WTC11 (cell line): ENCODE measurements at regions not wholly inside any gene's neighbourhood (a gene's known extent, or its start where the extent isn't known, plus 50 kb on each side); places are given as distances from the start of the nearest gene placed in this dataset.

Source experiments
- ATAC-seq: fragments of 200-7000 bp; cut with Tn5 transposase; 2 replicates; pipeline ENCODE4 v1.10.0; 2021; ENCODE audit warnings: mild to moderate bottlenecking, moderate library complexity
- CTCF ChIA-PET: fragments of 300-600 bp; sonication (Branson Sonifier 250); formaldehyde crosslinking; loops from one replicate; lab custom pipeline; 2021; ENCODE audit warnings: antibody characterized with exemption; lab: Charles Lee
- POLR2A ChIA-PET: fragments of 350-600 bp; sonication (Branson Sonifier 250); formaldehyde crosslinking; loops from one replicate; lab custom pipeline; 2021; ENCODE audit warnings: antibody characterized with exemption; lab: Charles Lee
- DNase-seq: peaks from one replicate; pipeline ENCODE4 v3.0.0; 2021; ENCODE audit warnings: low spot score
- H3K27ac Mint-ChIP-seq: 2 replicates; pipeline ENCODE4 v1.8.0; 2021; ENCODE audit warnings: mixed read lengths
- H3K27me3 Mint-ChIP-seq: 2 replicates; pipeline ENCODE4 v1.8.0; 2021; ENCODE audit warnings: low read depth, mild to moderate bottlenecking, moderate library complexity, mixed read lengths
- H3K36me3 Mint-ChIP-seq: 2 replicates; pipeline ENCODE4 v1.8.0; 2021; ENCODE audit warnings: mixed read lengths
- H3K4me1 Mint-ChIP-seq: 2 replicates; pipeline ENCODE4 v1.8.0; 2022; ENCODE audit warnings: mixed read lengths
- H3K4me3 Mint-ChIP-seq: 2 replicates; pipeline ENCODE4 v1.8.0; 2021; ENCODE audit warnings: mild to moderate bottlenecking, moderate library complexity, mixed read lengths
- H3K9me3 Mint-ChIP-seq: 2 replicates; pipeline ENCODE4 v1.8.0; 2021; ENCODE audit warnings: mixed read lengths
- AR ChIP-seq: fragments of 250-450 bp; sonication (Bioruptor Pico); IDR thresholded peaks from 2 replicates; pipeline ENCODE4 v1.9.0; 2021; ENCODE audit warnings: mild to moderate bottlenecking
- CBFB ChIP-seq: sonication (generic); formaldehyde crosslinking; IDR thresholded peaks from 2 replicates; pipeline ENCODE4 v1.8.1; 2022; ENCODE audit warnings: mild to moderate bottlenecking, low read depth, missing genetic modification reagents
- CTCF ChIP-seq: fragments of 200-600 bp; IDR thresholded peaks from 2 replicates; pipeline ENCODE4 v1.8.0; 2022; ENCODE audit warnings: antibody characterized with exemption
- E2F4 ChIP-seq: sonication (generic); formaldehyde crosslinking; IDR thresholded peaks from 2 replicates; pipeline ENCODE4 v1.8.1; 2022; ENCODE audit warnings: low read depth, mild to moderate bottlenecking, moderate library complexity, missing genetic modification reagents, borderline replicate concordance
- FOXP1 ChIP-seq: sonication (generic); formaldehyde crosslinking; IDR thresholded peaks from 2 replicates; pipeline ENCODE4 v1.8.0; 2022; ENCODE audit warnings: missing genetic modification reagents, mild to moderate bottlenecking, moderate library complexity, borderline replicate concordance
- GTF2I ChIP-seq: fragments of 250-450 bp; sonication (Bioruptor Pico); conservative IDR thresholded peaks from 2 replicates; pipeline ENCODE4 v1.4.0; 2021; ENCODE audit warnings: mild to moderate bottlenecking
- MXD4 ChIP-seq: fragments of 250-450 bp; sonication (Bioruptor Pico); IDR thresholded peaks from 2 replicates; pipeline ENCODE4 v1.8.0; 2021; ENCODE audit warnings: mild to moderate bottlenecking, moderate library complexity, borderline replicate concordance
- NFE2L1 ChIP-seq: sonication (generic); formaldehyde crosslinking; IDR thresholded peaks from 2 replicates; pipeline ENCODE4 v1.8.1; 2023; ENCODE audit warnings: missing genetic modification reagents
- NFYB ChIP-seq: sonication (generic); formaldehyde crosslinking; conservative IDR thresholded peaks from 2 replicates; pipeline ENCODE4 v1.8.0; 2022; ENCODE audit warnings: low read depth, missing genetic modification reagents
- NR2C2 ChIP-seq: sonication (generic); formaldehyde crosslinking; IDR thresholded peaks from 2 replicates; pipeline ENCODE4 v1.8.0; 2022; ENCODE audit warnings: mild to moderate bottlenecking, missing genetic modification reagents
- PREB ChIP-seq: sonication (generic); formaldehyde crosslinking; IDR thresholded peaks from 2 replicates; pipeline ENCODE4 v1.8.1; 2022; ENCODE audit warnings: mild to moderate bottlenecking, missing genetic modification reagents, moderate library complexity, borderline replicate concordance
- PRRX2 ChIP-seq: fragments of 250-450 bp; sonication (Bioruptor Pico); IDR thresholded peaks from 2 replicates; pipeline ENCODE4 v1.8.0; 2021; ENCODE audit warnings: mild to moderate bottlenecking
- SMAD4 ChIP-seq: sonication (generic); formaldehyde crosslinking; IDR thresholded peaks from 2 replicates; pipeline ENCODE4 v1.8.0; 2022; ENCODE audit warnings: mild to moderate bottlenecking, missing genetic modification reagents
- SOX15 ChIP-seq: fragments of 250-450 bp; sonication (Bioruptor Pico); IDR thresholded peaks from 2 replicates; pipeline ENCODE4 v1.9.0; 2021; ENCODE audit warnings: mild to moderate bottlenecking
- TCF7 ChIP-seq: sonication (generic); formaldehyde crosslinking; IDR thresholded peaks from 2 replicates; pipeline ENCODE4 v1.8.0; 2022; ENCODE audit warnings: mild to moderate bottlenecking, low read depth, missing genetic modification reagents, moderate library complexity
- TEAD4 ChIP-seq: sonication (generic); formaldehyde crosslinking; IDR thresholded peaks from 2 replicates; pipeline ENCODE4 v1.8.0; 2022; ENCODE audit warnings: mild to moderate bottlenecking, missing genetic modification reagents
- ZNF423 ChIP-seq: fragments of 250-450 bp; sonication (Bioruptor Pico); IDR thresholded peaks from 2 replicates; pipeline ENCODE4 v2.1.2; 2022; ENCODE audit warnings: mild to moderate bottlenecking, moderate library complexity
- ZNF671 ChIP-seq: fragments of 250-450 bp; sonication (Bioruptor Pico); IDR thresholded peaks from 2 replicates; pipeline ENCODE4 v1.8.0; 2021; ENCODE audit warnings: mild to moderate bottlenecking
- TF ChIP-seq, protein P1 (sequence below): fragments of 250-450 bp; sonication (Bioruptor Pico); IDR thresholded peaks from 2 replicates; pipeline ENCODE4 v1.9.0; 2021; ENCODE audit warnings: moderate library complexity, mild to moderate bottlenecking, inconsistent platforms, borderline replicate concordance
- TF ChIP-seq, protein P2 (sequence below): sonication (generic); formaldehyde crosslinking; IDR thresholded peaks from 2 replicates; pipeline ENCODE4 v1.8.1; 2022; ENCODE audit warnings: mild to moderate bottlenecking, moderate library complexity, missing genetic modification reagents
- TF ChIP-seq, protein P3 (sequence below): fragments of 250-450 bp; sonication (Bioruptor Pico); conservative IDR thresholded peaks from 2 replicates; pipeline ENCODE4 v1.9.0; 2021; ENCODE audit warnings: mild to moderate bottlenecking
- TF ChIP-seq, protein P4 (sequence below): sonication (generic); formaldehyde crosslinking; IDR thresholded peaks from 2 replicates; pipeline ENCODE4 v1.8.0; 2023; ENCODE audit warnings: missing genetic modification reagents

DNA sequence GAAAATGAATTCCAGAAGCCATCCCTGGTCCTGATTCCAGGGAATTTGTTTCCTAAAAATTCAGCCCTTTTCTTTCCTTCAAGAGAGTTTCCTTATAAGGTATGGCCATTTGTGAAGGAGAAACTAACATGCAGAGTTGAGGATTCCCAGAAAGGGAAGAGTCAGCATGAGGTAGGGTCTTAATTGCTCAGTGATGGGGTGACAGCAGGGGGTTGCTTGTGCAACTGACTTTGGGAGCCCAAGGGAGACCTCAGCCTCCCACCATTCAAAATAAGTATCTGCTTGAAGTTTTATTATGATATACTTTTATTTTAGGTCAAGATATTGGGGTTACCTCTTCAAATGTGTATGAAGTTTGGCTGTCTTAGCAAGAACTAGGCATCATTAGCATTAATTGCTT is 74.9 kb upstream of the CELF4 start:
- Mint-ChIP-seq H3K36me3 (peaks cover 12% of the 10 kb centered on the region), H3K27me3 (peaks cover 13% of the 10 kb centered on the region), H3K9me3 (peaks cover 17% of the 10 kb centered on the region), H3K4me3 (no peak overlapping the region), H3K27ac (peak overlapping the region; percentile 65; the same call in 1 of the 2 replicates), H3K4me1 (peaks cover 23% of the 10 kb centered on the region)
- no peak for DNase-seq
- CTCF ChIA-PET = no interaction called here
- TF ChIP-seq, protein P1, sequence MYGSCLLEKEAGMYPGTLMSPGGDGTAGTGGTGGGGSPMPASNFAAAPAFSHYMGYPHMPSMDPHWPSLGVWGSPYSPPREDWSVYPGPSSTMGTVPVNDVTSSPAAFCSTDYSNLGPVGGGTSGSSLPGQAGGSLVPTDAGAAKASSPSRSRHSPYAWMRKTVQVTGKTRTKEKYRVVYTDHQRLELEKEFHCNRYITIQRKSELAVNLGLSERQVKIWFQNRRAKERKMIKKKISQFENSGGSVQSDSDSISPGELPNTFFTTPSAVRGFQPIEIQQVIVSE (CRISPR knock-in tag) = no peak
- TF ChIP-seq CTCF (no peak), ZNF423 (CRISPR knock-in tag) (peak; percentile 98)
- POLR2A ChIA-PET = no interaction called here
- ATAC-seq = peak; percentile 80

DNA sequence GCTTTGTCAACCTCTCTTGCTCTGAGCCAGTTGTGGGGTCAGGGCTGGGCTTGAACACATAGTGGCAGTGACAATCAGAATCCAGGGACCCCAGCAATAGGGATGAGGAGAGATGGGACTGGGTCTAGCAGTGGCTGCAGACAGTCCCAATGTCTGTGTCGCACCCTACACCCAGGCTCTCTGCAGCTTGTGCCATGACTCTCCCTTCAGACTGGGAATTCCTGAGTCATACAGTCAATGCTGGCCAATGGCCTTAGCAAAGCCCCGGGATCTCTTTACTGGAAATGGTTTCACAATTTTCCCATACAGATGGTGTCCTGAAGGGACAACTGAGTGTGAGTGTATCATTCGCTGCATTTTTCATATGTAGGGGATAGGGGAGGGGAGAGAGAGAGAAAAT is 74.2 kb upstream of the CELF4 start:
- Mint-ChIP-seq H3K4me1 (peaks cover 23% of the 10 kb centered on the region), H3K27me3 (peaks cover 13% of the 10 kb centered on the region), H3K36me3 (peaks cover 7% of the 10 kb centered on the region), H3K27ac (no peak overlapping the region), H3K4me3 (no peak overlapping the region), H3K9me3 (peaks cover 12% of the 10 kb centered on the region)
- ChIA-PET POLR2A (no interaction called here), CTCF (no interaction called here)
- peak; percentile 25; the same call in 1 of the 2 replicates for ATAC-seq
- no peak for DNase-seq
- no peak for TF ChIP-seq ZNF671 (CRISPR knock-in tag)
- TF ChIP-seq CBFB (CRISPR knock-in tag) = no peak
- no peak for TF ChIP-seq FOXP1
- no peak for TF ChIP-seq TEAD4 (CRISPR knock-in tag)
- no peak for TF ChIP-seq PRRX2 (CRISPR knock-in tag)
- no peak for TF ChIP-seq SMAD4 (CRISPR knock-in tag)
- TF ChIP-seq TCF7 = no peak
- no peak for TF ChIP-seq SOX15 (CRISPR knock-in tag)
- TF ChIP-seq, protein P2, sequence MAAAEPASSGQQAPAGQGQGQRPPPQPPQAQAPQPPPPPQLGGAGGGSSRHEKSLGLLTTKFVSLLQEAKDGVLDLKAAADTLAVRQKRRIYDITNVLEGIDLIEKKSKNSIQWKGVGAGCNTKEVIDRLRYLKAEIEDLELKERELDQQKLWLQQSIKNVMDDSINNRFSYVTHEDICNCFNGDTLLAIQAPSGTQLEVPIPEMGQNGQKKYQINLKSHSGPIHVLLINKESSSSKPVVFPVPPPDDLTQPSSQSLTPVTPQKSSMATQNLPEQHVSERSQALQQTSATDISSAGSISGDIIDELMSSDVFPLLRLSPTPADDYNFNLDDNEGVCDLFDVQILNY (CRISPR knock-in tag) = no peak
- TF ChIP-seq CTCF = no peak
- TF ChIP-seq E2F4 (CRISPR knock-in tag) = no peak
- TF ChIP-seq AR (CRISPR knock-in tag) = no peak
- TF ChIP-seq NR2C2 (CRISPR knock-in tag) = no peak
- TF ChIP-seq GTF2I (CRISPR knock-in tag) = no peak
- TF ChIP-seq PREB (CRISPR knock-in tag) = no peak
- no peak for TF ChIP-seq MXD4
- TF ChIP-seq, protein P3, sequence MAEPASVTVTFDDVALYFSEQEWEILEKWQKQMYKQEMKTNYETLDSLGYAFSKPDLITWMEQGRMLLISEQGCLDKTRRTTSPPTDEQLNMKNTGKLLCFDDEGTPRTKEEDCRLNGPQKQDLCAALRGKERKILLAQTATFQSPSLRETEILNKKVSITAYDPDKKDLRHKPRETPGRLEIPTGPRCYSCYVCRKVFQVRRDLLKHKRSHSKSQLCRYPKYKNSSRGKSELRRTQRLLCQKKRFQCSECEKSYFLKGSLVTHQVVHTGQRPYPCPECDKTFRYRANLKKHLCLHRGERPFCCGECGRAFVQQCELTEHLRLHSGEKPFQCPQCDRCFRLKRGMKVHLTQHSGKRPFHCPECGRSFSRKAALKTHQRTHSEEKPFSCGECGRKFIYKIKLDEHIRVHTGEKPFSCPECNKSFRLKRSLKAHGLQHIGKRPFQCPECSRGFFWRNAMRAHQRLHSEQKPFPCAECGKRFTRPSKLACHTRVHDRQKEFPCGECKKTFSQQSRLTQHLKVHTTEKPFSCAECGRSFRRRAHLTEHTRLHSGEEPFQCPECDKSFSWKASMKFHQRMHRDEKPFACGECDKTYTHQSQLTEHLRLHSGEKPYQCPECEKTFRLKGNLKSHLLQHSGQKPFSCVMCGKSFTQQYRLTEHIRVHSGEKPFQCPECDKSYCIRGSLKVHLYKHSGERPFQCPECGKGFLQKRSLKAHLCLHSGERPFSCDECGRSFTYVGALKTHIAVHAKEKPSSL (CRISPR knock-in tag) = no peak
- no peak for TF ChIP-seq NFE2L1 (CRISPR knock-in tag)
- TF ChIP-seq NFYB (CRISPR knock-in tag) = no peak
- TF ChIP-seq, protein P4, sequence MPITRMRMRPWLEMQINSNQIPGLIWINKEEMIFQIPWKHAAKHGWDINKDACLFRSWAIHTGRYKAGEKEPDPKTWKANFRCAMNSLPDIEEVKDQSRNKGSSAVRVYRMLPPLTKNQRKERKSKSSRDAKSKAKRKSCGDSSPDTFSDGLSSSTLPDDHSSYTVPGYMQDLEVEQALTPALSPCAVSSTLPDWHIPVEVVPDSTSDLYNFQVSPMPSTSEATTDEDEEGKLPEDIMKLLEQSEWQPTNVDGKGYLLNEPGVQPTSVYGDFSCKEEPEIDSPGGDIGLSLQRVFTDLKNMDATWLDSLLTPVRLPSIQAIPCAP (CRISPR knock-in tag) = no peak
